CD4-positive, CD25-positive, alpha-beta regulatory T cell (primary cell): ENCODE measurements at regions not wholly inside any gene's neighbourhood (a gene's known extent, or its start where the extent isn't known, plus 50 kb on each side); places are given as distances from the start of the nearest gene placed in this dataset.
"Not testable (repeated sequence)": the region's sequence is repeated elsewhere in the genome, so short reads cannot be mapped to it uniquely, and the experiment has no call there.

Source experiments
- ATAC-seq, 2 donors: fragments of 150-1000 bp; cut with Tn5 transposase; one replicate each; pipeline ENCODE4 v1.10.0; 2021; ENCODE audit warnings: low read depth in 2 of 2, moderate number of reproducible peaks in 2 of 2, moderate library complexity in 1 of 2
- DNase-seq, 3 donors: peaks; one replicate each; pipeline versions ENCODE4 v3.0.0 to v3.0.0-alpha.2; 2012 to 2022; ENCODE audit warnings: mixed read lengths in 1 of 3
- H3K27ac ChIP-seq: one replicate; pipeline ENCODE4 v1.7.0; 2013; ENCODE audit warnings: mild to moderate bottlenecking, low read length; ENCODE audit not compliant: insufficient read depth, poor library complexity, severe bottlenecking
- H3K27me3 ChIP-seq: one replicate; pipeline ENCODE4 v1.7.0; 2013; ENCODE audit warnings: low read length; ENCODE audit not compliant: control insufficient read depth, insufficient read depth
- H3K36me3 ChIP-seq: one replicate; pipeline ENCODE4 v1.7.0; 2013; ENCODE audit warnings: mild to moderate bottlenecking, low read length, moderate library complexity; ENCODE audit not compliant: control insufficient read depth, insufficient read depth
- H3K4me1 ChIP-seq: 2 replicates; pipeline ENCODE4 v1.7.0; 2013; ENCODE audit warnings: mild to moderate bottlenecking, low read length; ENCODE audit not compliant: insufficient read depth, control insufficient read depth, poor library complexity, severe bottlenecking
- H3K4me3 ChIP-seq: one replicate; pipeline ENCODE4 v1.7.0; 2013; ENCODE audit warnings: low read depth, mild to moderate bottlenecking, low read length, moderate library complexity
- H3K9me3 ChIP-seq, 2 experiments: 1 replicate in 1 of 2; 2 replicates in 1 of 2; pipeline ENCODE4 v1.7.0; 2013; ENCODE audit warnings: low read length in 2 of 2, mild to moderate bottlenecking in 1 of 2, moderate library complexity in 1 of 2; ENCODE audit not compliant: control insufficient read depth in 2 of 2
- H3K27ac Mint-ChIP-seq, 3 donors: one replicate each; pipeline ENCODE4 v1.8.0; 2020 to 2022; ENCODE audit warnings: mild to moderate bottlenecking in 3 of 3, mixed read lengths in 3 of 3, moderate library complexity in 2 of 3
- H3K27me3 Mint-ChIP-seq: one replicate; pipeline ENCODE4 v1.8.0; 2022; ENCODE audit warnings: mild to moderate bottlenecking, mixed read lengths
- H3K36me3 Mint-ChIP-seq: one replicate; pipeline ENCODE4 v1.8.0; 2020; ENCODE audit warnings: mixed read lengths
- H3K4me1 Mint-ChIP-seq, 4 donors: one replicate each; pipeline ENCODE4 v1.8.0; 2020 to 2022; ENCODE audit warnings: mixed read lengths in 4 of 4, mild to moderate bottlenecking in 1 of 4
- H3K4me3 Mint-ChIP-seq, 4 donors: one replicate each; pipeline ENCODE4 v1.8.0; 2020 to 2022; ENCODE audit warnings: mild to moderate bottlenecking in 4 of 4, mixed read lengths in 4 of 4, moderate library complexity in 3 of 4
- H3K9me3 Mint-ChIP-seq, 7 donors: one replicate each; pipeline ENCODE4 v1.8.0; 2020 to 2022; ENCODE audit warnings: mixed read lengths in 7 of 7, mild to moderate bottlenecking in 3 of 7, moderate library complexity in 2 of 7

- H3K27ac Mint-ChIP-seq, result no peak overlapping the region
Measured at GRCh38 chr20:48493966-48494365, 333.8 kb downstream of the PREX1 start.

DNA sequence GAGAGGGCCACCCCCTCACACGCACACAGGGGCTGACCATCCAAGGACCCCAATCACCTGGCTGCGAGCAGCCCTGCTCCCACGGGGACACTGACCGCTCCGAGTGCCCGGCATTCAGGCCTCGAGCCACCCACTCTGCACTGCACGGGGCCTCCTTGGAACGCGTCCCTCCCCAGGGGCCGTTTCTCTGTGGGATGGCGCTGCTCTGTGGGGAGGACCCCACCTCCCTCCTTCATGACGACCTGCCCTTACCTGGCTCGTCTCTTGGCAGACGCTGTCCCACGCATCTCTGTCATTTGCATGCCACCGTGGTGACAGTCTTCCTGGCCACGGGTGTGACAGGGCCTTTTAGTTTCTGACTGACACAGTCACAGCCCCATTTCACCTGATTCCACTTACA, 334.5 kb downstream of the PREX1 start:
- H3K36me3 Mint-ChIP-seq, H3K27me3 Mint-ChIP-seq, H3K9me3 ChIP-seq, H3K27ac Mint-ChIP-seq, H3K27me3 ChIP-seq, ATAC-seq, H3K4me3 ChIP-seq, H3K9me3 Mint-ChIP-seq, H3K4me1 ChIP-seq, DNase-seq, H3K27ac ChIP-seq, H3K4me3 Mint-ChIP-seq, H3K36me3 ChIP-seq, H3K4me1 Mint-ChIP-seq: not testable (repeated sequence)

More at GRCh38 chr20:48493966-48494365, 333.8 kb downstream of the PREX1 start:
- Histone ChIP-seq H3K4me1 (no peaks in the 10 kb centered on the region), H3K27me3 (no peaks in the 10 kb centered on the region), H3K36me3 (no peaks in the 10 kb centered on the region), H3K9me3 (no peaks in the 10 kb centered on the region), H3K4me3 (no peak overlapping the region), H3K27ac (no peak overlapping the region)
- DNase-seq (no peak), ATAC-seq (no peak)
- no peaks in the 10 kb centered on the region for H3K36me3 Mint-ChIP-seq
- no peaks in the 10 kb centered on the region for H3K27me3 Mint-ChIP-seq
- no peaks in the 10 kb centered on the region for H3K9me3 Mint-ChIP-seq
- H3K4me3 Mint-ChIP-seq, result no peak overlapping the region
- H3K4me1 Mint-ChIP-seq, result no peaks in the 10 kb centered on the region

- H3K4me1 Mint-ChIP-seq, result no peaks in the 10 kb centered on the region
- H3K27ac ChIP-seq, result no peak overlapping the region
- no peaks in the 10 kb centered on the region for H3K36me3 ChIP-seq
- no peaks in the 10 kb centered on the region for H3K4me1 ChIP-seq
- no peaks in the 10 kb centered on the region for H3K27me3 ChIP-seq
- DNase-seq (no peak), ATAC-seq (no peak)
- H3K4me3 ChIP-seq, result no peak overlapping the region
- H3K27me3 Mint-ChIP-seq, result no peaks in the 10 kb centered on the region
- H3K27ac Mint-ChIP-seq, result no peak overlapping the region
- no peaks in the 10 kb centered on the region for H3K36me3 Mint-ChIP-seq
- no peaks in the 10 kb centered on the region for H3K9me3 ChIP-seq
- H3K4me3 Mint-ChIP-seq, result no peak overlapping the region
- peaks cover 0 to 2% (median 0%) of the 10 kb centered on the region in 7 donors for H3K9me3 Mint-ChIP-seq
Measured at GRCh38 chr20:48492715-48493070, 335.1 kb downstream of the PREX1 start.

DNA sequence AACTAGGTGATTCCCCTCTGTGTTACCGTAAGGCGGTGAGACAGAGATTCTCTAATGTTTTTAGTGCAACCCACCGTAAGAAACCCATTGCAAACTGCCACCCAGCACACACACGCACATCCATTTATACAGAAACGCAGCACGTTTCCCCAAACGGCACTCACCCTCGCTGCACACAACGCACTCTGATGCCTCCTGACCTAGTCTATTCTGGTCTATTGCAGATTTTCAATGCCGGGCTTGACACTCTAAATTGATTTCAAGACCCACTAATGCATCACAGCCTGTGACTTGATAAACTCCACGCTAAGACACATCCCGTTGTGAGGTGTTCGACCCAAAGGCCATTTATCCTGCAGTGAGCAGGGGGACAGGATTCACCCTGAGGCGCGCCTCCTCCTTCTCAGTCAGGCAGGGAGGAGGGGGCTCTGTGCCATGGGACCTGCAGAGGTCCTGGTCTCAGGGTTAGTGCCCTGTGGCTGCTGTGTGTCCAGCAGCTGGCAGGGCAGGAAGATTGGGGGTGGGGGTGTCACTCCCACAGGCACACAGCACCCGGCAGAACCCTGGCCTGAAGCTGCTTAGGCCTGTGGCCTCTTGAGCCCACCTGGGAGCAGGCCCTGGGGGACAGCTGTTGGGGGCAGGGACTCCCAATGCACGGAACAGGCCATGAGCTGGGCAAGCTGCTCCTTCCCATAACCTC, 335.6 kb downstream of the PREX1 start:
- H3K4me1 ChIP-seq, result no peaks in the 10 kb centered on the region
- ATAC-seq (no peak), DNase-seq (no peak)
- H3K4me3 Mint-ChIP-seq, result no peak overlapping the region
- no peaks in the 10 kb centered on the region for H3K36me3 Mint-ChIP-seq
- H3K36me3 ChIP-seq, result no peaks in the 10 kb centered on the region
- no peaks in the 10 kb centered on the region for H3K27me3 ChIP-seq
- no peaks in the 10 kb centered on the region for H3K9me3 ChIP-seq
- H3K27ac Mint-ChIP-seq, result no peak overlapping the region
- no peak overlapping the region for H3K27ac ChIP-seq
- H3K27me3 Mint-ChIP-seq, result no peaks in the 10 kb centered on the region
- peaks cover 0 to 2% (median 0%) of the 10 kb centered on the region in 7 donors for H3K9me3 Mint-ChIP-seq
- H3K4me1 Mint-ChIP-seq, result no peaks in the 10 kb centered on the region
- no peak overlapping the region for H3K4me3 ChIP-seq

DNA sequence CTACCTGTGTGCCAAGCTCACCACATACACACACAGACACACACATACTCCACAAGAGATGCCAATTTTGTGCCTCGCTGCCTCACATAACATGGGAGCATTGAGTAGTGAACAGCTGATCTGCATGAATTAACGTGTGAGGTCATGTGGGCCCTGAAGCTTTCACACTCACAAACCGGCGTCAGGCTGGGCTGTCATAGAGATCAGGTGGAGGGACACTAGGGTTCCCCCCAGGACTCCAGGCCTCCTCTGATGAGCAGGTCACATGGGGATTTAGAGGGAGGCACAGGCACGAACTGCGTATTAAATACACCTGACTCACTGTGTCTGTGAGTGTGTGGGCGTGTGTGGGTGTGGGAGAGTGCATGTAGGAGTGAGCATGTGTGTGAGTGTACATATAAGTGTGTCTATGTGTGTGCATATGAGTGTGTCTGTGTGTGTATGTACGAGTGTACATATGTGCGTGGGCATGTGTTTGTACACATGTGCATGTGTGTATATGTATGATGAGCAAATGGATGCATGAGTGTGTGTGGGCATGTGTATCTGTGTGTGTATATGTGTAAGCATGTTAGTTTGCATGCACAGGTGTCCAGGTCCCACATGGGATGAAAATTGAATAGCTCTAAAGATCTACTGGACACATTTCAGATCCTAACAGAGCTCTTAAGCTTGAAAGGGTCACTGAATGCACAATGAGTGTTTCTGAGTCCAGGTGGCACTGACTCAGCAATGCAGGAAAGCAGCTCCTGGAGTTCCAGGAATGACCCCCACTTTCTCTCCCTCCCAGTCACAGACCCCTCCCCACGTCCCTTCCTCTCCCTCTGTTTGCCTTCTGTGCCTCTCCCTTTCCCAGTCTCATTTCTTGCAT, 336.6 kb downstream of the PREX1 start:
- Histone ChIP-seq H3K4me3 (no peak overlapping the region), H3K9me3 (no peaks in the 10 kb centered on the region), H3K36me3 (no peaks in the 10 kb centered on the region), H3K4me1 (no peaks in the 10 kb centered on the region), H3K27ac (no peak overlapping the region), H3K27me3 (no peaks in the 10 kb centered on the region)
- H3K4me3 Mint-ChIP-seq, result no peak overlapping the region
- H3K4me1 Mint-ChIP-seq, result no peaks in the 10 kb centered on the region
- H3K36me3 Mint-ChIP-seq, result no peaks in the 10 kb centered on the region
- H3K9me3 Mint-ChIP-seq, result peaks cover 0 to 2% (median 0%) of the 10 kb centered on the region in 7 donors
- peaks cover 8% of the 10 kb centered on the region for H3K27me3 Mint-ChIP-seq
- ATAC-seq, result no peak
- no peak overlapping the region for H3K27ac Mint-ChIP-seq
- DNase-seq, result no peak

- not testable (repeated sequence) for ATAC-seq, H3K4me1 ChIP-seq, DNase-seq, H3K4me3 ChIP-seq, H3K27me3 ChIP-seq, H3K27ac Mint-ChIP-seq, H3K4me3 Mint-ChIP-seq, H3K27ac ChIP-seq, H3K9me3 ChIP-seq, H3K36me3 Mint-ChIP-seq, H3K9me3 Mint-ChIP-seq, H3K36me3 ChIP-seq, H3K4me1 Mint-ChIP-seq
- peaks cover 11% of the 10 kb centered on the region for H3K27me3 Mint-ChIP-seq
Measured at GRCh38 chr20:48490341-48490740, 337.5 kb downstream of the PREX1 start.

DNA sequence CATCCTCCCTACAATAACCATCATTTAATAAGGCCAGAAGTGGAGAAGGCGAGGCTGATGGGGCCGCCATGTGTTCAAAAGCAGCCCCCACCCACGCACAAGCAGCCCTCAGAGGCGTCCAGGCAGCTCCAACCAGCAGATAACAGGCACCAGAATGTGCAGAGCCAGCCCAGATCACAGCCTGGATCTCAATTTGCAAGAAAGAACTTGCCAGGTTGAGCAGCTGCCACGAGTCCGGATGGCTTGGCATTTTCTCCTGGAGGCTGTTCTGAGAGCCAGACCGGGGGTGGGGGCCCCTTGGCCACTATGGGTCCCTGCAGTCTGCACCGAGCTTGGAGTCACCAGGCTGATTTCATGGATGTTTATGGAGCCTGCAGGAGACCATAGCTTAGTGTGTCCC, 338.1 kb downstream of the PREX1 start:
- H3K36me3 ChIP-seq, result no peaks in the 10 kb centered on the region
- H3K27me3 ChIP-seq, result no peaks in the 10 kb centered on the region
- no peak for DNase-seq
- no peak overlapping the region for H3K4me3 ChIP-seq
- H3K4me1 Mint-ChIP-seq, result no peaks in the 10 kb centered on the region
- H3K4me3 Mint-ChIP-seq, result no peak overlapping the region
- H3K36me3 Mint-ChIP-seq, result no peaks in the 10 kb centered on the region
- no peaks in the 10 kb centered on the region for H3K4me1 ChIP-seq
- no peaks in the 10 kb centered on the region for H3K9me3 ChIP-seq
- peaks cover 11% of the 10 kb centered on the region for H3K27me3 Mint-ChIP-seq
- no peak overlapping the region for H3K27ac ChIP-seq
- no peak for ATAC-seq
- no peak overlapping the region for H3K27ac Mint-ChIP-seq
- peaks cover 0 to 2% (median 0%) of the 10 kb centered on the region in 7 donors for H3K9me3 Mint-ChIP-seq

GRCh38 chr20:48489046-48489463, 338.7 kb downstream of the PREX1 start:
- Histone ChIP-seq H3K4me3 (no peak overlapping the region), H3K36me3 (no peaks in the 10 kb centered on the region), H3K27ac (no peak overlapping the region), H3K4me1 (no peaks in the 10 kb centered on the region), H3K27me3 (no peaks in the 10 kb centered on the region), H3K9me3 (no peaks in the 10 kb centered on the region)
- H3K36me3 Mint-ChIP-seq, result no peaks in the 10 kb centered on the region
- no peak overlapping the region for H3K4me3 Mint-ChIP-seq
- H3K27me3 Mint-ChIP-seq, result peaks cover 11% of the 10 kb centered on the region
- ATAC-seq, result no peak
- no peak overlapping the region for H3K27ac Mint-ChIP-seq
- peaks cover 0 to 2% (median 0%) of the 10 kb centered on the region in 7 donors for H3K9me3 Mint-ChIP-seq
- no peaks in the 10 kb centered on the region for H3K4me1 Mint-ChIP-seq
- no peak for DNase-seq
